NCI-H146 treated with DMSO at 0.1 percent for 48 hours (cell line): ENCODE measurements at regions not wholly inside any gene's neighbourhood (a gene's known extent, or its start where the extent isn't known, plus 50 kb on each side); places are given as distances from the start of the nearest gene placed in this dataset.

Source experiments
- DNase-seq: peaks from one replicate; lab custom pipeline; 2025; ENCODE audit not compliant: unreplicated experiment; lab: John Stamatoyannopoulos, UW

DNA sequence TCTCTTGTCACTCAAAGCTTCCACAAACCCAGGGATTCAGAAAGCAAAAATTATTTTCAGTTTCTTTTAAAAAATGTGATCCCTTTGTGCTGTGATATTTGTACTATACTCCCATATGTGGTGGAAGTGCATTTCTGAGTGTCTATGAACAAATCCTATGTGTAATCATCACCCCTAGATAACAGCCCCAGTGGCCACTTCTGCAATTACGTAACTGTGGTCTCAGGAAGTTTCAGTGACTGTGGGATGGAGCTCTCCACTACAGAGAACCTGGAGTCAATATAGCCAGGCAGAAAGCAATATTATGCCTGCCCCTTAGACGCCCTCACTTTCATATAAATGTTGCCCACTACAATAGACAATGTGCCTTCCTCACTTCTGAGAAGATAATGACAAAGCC lies 1101.7 kb upstream of the GHITM start:
- no peak for DNase-seq

DNA sequence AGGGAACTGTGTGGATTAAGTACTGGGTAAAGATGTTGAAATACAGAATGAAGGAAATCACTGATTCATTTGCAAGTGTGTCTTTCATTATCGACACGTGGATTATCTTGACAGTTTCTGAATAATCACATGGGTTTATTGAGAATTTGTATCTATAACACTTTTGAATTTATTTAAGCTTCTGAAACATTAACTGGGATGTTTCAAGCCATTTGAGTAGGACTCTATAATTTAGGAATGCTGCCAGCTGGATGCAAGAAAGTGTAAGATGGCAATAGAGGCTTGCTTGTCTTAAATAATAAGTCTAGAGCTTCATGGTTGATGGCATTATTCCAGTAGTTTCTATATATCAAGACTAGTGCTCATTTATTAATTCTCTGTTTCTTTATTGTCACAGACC lies 1100.7 kb upstream of the GHITM start:
- no peak for DNase-seq

DNA sequence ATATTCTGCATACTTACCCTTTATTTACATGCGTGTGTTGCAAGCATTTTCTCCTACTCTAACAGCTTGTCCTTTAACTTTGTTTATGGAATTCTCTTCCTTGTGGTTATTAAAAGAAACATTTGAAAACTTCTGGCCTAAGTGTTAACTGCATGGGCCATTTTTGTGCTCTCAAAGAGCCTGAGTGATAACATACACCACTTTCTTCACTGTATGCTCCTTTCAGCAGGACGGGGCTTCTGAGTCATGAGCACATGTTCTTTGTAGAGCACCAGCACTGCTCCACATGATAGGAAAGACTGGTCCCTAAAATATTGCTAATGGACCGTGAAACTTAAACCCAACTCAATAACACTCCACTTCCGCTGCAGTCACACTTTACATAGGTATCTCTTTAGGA lies 1093.6 kb upstream of the GHITM start:
- DNase-seq, result no peak

DNA sequence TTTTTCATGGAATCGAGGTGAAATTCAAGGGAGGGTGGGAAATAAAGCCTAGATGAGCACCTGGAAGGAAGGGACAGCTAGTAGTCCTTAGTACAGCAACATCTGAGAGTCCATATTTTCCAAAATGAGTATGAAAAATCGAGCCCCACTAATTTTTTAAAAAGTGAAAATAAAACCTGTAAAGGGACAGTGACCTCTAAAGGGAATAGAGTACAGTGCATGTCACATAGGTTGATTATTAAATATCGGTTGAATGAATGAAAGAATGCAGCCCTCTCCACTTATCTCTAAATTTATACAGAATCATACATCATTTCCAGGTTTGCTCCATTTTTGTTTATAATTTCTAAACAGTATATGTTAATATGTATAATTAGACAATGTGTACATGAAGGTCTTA lies 1088.5 kb upstream of the GHITM start:
- DNase-seq, result no peak

DNA sequence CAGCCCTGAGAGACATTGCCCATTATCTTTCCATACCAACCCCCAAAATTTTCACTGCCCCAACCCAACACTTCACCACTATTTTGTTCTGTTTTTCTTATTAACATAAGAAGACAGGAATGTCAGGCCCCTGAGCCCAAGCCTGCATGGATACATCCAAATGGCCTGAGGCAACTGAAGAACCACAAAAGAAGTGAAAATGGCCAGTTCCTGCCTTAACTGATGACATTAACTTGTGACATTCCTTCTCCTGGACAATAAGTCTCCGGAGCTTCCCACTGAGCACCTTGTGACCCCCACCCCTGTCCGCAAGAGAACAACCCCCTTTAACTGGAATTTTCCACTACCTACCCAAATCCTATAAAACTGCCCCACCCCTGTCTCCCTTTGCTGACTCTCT lies 1076.4 kb upstream of the GHITM start:
- no peak for DNase-seq

DNA sequence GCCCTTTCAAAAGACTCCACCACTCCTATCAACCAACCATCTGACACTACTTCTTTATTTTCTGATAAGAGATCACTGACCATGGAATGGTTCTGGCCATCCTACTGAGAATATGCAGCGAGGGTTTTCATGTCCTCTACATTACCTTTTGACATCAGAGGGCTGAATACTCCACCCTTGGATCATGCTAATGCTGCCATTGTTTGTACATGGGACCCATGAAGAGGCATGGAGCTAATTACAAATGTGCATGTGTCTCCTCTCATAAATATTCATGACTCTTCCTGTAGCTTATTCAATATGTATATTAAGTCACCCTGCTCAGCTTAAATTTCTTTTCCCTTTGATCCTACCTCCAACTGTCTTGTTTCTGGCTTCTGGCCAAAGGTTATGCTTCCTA lies 1065.8 kb upstream of the GHITM start:
- DNase-seq, result no peak

DNA sequence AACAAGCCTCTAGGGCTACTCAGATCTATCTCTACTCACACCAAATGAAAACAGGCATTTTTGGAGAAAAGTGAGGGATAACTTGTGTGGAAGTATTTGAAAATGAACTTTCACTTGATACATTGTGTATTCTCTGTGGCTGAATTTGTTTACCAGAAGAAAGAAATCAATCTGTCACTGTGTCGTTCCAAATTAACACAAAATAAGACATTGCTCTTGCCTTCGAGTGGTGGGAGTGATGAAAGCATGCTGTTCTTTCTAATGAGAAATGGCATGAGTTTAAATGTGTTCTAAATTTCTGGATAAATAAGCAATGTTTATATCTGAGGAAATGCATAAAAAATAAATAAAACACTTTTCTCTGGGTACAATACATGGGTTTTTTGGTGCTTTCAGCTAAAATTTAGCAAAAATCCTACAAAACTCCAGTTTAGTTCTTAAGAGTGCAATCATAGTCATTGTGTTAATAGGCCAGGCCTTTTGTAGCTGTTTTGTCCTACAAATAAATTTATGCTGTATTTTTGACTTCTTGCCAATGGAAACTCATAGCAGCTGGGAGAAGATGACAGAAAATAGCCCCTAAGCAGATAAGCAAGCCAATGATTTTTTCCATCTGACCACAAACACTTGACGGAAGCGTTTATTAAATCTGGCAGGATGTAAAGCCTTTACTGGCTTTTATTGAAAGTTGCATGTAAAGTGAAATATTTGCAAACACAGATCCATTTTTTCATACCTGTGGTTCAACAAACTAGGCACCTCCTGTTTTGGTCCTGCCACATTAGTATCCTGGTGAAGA lies 1064.1 kb upstream of the GHITM start:
- no peak for DNase-seq

DNA sequence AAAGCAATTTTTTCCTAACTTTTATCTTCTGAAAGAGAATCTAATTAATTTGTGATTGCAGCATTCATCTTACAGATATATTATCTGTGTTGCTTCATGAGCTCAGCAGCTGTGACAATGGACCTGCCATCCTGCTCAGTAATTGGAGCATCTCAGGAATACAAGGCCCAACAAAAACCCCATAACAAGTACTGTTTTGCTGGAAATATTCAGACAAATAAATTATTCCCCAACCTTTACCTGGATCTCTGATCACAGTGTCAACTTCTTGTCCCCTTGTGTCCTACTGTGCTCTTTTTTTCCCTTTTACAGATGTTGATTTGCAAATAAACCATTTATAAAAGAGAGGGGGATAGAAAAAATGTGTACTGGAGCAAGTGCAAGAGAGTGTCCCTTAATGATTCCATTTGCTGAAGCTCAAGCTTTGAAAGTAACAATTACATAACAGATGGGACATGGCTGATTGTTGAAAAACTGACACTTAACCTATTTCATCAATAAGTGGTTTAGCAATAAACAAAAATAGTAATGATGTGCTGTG lies 1063.4 kb upstream of the GHITM start:
- no peak for DNase-seq

DNA sequence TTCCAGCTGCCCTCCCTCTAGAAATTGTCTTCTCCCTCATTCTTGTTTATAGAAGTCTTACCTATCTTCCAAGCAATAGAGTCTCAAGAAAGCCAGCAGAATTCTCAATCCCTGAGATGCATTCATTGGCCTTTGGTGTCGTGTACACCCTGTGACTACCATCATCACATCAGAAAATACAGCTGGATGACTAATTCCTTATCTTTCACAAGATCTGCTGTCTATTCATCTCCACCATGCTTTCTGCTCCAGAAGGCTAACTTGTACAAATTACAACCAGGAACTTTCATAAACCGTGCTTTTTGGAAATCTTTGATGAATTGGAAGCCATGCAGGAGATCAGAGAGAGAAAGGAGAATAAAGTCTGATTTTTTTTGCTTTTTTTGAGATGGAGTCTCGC lies 1062.9 kb upstream of the GHITM start:
- DNase-seq, result no peak

DNA sequence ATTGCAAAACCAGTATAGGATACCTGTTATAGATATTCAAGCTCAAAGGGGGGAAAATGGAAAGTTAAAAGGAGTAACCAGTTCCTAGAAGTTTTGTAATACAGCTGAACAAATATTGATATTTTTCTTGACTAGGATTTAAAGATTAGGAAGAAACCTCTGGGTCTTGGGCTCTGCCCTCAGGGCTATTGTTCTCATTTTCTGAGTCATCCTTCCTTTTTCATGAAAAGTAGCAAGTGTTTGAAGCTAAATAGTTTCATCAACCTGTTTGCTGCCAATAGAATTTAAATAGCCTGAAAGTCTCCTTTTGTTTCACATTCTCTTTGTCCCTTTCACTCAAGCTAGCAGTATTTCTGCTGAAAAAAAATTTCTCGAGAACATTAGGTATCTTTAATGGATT lies 1061.1 kb upstream of the GHITM start:
- no peak for DNase-seq

DNA sequence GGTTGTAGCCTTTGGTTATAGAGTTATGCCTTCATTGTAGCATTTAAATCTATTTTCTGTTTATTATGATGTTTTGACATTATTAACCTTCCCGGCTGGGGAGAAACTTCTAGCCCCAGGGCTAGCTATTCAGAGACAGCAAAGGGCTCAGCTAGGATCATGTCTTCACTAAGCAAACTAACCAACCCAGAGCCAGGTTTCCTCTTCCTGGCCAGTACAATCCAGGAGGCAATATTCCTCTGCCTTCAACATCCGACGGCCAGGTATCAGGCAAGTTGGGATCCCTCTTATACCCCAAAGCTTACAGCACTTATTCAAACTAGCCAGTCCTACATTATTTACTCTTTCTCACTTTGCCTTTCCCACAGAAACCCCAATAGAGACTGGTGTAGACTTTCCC lies 1060.7 kb upstream of the GHITM start:
- no peak for DNase-seq

DNA sequence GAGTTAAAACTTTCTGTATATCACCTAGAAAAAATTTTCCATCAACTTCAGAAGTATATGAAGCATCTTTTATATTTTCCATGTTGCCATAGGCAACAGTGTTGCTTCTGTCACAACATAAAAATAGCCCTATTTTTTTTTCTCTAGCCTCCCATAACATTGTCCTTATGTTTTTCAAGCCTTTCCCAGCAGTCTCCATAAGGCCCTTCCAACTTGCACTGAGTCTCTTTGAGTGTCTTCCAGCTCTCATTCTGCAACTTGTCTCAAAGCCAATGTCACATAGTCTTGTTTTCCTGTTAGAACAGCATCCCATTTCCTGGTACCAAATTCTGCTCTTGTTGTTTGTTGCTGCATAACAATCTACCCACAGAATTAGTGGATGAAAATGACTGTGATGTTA lies 1055.5 kb upstream of the GHITM start:
- no peak for DNase-seq

DNA sequence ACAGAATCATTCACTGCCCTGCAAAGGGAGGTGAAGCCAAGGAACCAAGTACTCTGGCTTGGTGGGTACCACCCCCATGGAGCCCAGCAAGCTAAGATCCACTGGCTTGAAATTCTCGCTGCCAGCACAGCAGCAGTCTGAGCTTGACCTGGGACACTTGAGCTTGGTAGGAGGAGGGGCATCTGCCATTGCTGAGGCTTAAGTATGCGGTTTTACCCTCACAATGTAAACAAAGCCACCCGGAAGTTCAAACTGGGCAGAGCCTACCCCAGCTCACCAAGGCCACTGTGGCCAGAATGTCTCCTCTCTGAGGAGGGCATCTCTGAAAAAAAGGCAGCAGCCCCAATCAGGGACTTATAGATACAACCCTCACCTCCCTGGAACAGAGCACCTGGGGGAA lies 1050.0 kb upstream of the GHITM start:
- no peak for DNase-seq

DNA sequence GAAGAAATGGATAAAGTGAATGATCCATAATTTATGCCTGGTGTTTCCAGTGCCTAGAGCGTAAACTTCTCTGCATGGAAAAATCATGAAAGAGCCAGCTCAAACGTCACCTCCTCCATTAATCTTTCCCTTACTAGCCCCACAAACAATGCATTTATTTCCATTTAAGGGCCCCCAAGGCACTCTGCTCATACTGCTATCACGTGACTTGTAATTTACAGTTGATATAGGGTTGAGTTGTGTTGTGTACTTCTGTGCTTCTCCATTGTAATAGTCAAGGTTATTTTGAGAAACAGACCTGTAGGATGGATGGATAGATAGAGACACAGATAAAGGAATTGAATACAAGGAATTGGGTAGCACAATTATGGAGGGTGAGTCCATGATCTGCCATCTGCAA lies 1034.7 kb upstream of the GHITM start:
- DNase-seq, result no peak

DNA sequence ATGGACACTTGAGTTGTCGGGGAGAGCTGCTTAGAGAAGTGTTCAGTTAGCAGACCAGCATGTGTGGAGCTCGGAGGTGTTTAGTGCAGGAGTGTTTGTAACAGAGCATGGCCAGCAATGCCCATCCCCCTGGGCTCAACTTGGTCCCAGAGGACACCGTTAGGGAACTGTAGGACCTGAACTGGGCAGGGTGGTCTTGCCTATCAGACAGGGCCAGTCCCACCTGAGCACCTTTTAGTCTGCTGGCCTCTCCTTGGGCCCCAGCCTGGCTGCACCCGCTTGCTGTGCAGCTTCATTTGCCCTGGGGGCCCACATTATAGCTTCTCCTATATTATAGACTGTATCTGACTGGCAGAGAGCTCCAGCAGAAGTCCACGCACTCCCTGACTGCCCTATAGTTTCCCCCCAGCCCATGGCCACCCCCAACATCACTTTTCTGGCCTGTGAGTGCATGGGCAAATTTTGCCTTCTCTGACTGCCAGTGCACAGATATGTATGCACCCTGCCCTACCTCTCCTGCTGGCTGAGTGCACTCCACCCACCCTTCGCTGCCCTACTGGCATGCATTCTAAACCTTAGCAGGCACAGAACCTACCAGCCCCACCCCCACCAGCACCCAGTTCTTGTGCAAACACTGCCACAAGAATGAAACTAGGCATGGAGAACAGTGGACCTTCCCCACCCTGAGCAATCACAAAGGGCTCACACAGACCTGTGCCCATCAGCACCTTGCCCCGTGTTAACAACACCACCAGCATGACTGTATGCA lies 1030.6 kb upstream of the GHITM start:
- DNase-seq, result no peak

DNA sequence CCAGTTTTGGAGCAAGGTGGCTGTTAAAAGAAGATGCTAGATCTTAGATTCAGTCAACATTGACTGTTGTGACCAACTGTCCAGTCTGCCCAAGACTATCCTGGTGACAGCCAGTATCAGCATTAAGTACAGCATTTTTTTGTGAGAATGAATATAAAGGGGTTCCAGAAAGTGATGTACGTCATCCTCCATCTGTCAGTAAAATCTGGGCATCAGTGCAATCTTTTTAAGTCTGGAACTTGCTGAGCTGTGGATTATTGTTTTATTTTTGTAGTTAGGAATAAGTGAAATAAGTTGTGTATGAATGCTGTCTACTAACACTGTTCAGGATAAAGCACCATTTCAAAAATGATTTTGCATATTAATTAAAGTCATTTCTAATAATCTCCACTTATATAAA lies 1020.0 kb upstream of the GHITM start:
- no peak for DNase-seq

DNA sequence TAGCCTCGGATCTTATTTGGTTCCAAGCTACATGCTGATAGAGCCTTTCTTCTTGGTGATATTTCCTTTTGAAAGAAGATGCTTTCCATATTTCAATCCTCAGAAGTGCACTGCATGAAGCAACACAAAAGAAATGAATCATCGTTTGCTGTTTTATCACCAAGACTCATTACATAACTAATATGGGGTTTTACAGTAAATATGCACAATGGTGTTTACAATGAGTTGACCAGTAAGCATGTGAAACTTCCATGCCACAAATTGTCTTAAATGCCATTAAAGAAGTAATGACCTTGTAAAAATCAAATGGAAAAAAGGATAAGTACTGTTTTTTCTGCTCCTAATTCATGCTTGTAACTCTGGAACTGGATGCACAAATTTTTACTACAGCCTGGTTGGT lies 1017.0 kb upstream of the GHITM start:
- DNase-seq, result no peak

DNA sequence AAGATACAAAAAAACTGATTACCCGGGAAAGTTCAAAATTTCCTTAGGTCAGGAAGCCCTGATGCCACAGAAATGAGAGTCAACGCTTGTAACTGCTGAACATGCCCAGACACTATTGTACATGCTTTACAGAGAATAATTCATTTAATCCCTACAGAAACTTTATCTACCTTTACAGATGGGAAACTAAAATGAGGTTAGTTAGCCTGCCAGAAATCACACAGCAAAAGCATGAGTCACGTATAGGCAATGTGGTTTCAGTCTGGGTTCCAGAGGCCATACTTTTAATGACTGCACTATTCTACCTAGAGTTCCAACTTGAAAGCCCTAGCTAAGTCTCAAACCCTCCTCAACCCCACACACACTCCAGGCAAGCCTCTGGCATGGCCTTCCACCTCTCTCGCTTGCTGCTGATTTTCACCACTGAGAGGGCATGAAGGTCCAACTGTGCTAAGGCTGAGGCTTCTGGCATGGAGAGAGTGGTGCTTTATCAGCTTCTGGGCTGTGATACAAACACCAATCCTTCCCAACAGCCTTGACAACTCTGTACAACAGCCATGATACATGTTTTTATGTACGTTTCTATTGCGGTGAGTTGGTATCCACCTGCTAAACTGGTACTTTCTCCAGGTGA lies 1011.2 kb upstream of the GHITM start:
- DNase-seq, result no peak

DNA sequence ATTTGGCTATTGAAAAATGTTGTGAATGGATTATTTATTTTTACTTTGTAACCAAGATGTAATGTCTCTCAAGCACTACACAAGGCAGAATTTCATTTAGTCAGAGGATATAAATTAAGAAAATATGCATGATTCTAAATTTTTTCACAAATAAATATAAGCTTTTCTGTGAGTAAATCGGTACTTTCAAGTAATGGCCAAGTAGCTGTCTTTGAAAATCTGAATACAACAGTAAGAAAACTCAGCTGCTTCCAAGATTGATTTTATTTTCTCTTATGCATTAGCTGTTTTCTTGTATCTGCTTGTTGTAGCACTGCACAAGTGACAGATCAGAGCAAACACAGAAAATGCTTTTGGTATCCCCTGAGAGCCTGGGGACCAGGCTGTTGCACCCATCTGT lies 998.5 kb upstream of the GHITM start:
- no peak for DNase-seq

DNA sequence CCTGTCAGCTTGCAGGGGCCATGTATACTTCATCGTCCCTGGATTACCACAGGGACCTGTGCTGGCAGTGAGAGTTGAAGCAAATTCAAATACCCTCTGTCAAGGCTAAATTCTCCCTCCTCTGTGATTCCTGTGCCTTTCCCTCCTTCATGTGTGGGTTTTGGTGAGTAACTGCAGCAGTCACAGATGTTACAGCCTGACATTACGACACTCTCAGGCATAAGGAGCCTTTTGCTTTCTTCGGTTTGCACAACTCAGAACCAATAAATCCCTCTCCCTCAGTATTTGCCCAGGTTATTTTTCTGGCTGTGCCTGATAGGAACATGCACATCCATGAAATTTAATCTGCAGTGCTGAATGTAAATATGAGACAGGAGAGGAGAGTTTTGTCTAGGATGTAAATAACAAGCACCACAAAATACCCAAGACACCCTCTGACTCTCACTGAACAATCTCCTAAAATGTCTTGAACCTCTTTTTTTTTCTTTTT lies 997.2 kb upstream of the GHITM start:
- DNase-seq, result no peak

DNA sequence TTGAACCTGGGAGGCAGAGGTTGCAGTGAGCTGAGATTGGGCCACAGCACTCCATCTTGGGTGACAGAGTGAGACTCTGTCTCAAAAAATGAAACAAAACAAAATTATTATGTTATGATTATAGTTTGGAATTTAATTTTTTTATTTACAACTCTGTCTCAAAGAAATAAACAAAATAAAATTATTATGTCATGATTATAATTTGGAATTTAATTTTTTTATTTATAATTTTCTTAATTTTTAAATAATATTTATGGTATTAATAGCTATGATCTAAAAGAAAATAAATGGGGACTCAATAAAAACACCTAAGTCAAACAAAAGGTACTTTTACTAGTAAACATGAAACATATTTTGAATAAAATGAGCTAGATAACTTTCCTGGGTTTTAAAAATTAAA lies 994.8 kb upstream of the GHITM start:
- DNase-seq, result no peak

DNA sequence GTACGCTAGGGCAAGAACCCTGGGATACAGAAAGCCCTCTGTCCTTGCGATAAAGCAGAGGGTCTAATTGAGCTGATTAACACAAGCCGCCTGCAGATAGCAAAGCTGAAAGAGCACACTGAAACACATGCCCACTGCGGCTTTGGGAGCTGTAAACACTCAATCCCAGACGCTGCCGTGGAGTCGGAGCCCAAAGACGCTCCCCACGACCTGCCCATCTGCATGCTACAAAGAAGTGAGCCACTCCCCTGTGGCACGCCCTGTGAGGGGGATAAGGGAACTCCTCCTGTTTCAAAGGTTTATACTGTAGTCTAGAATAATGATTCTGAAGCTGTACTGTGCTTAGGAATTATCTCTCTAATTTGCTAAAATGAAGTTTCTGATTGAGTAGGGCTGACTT lies 985.6 kb upstream of the GHITM start:
- DNase-seq, result no peak
